Cerebellar cortex (tissue), 1 donor: ENCODE measurements at regions not wholly inside any gene's neighbourhood (a gene's known extent, or its start where the extent isn't known, plus 50 kb on each side); places are given as distances from the start of the nearest gene placed in this dataset.

ENCODE experiments used
- DNase-seq: peaks from one replicate; pipeline ENCODE4 v3.0.0-alpha.2; 2015; ENCODE audit warnings: low spot score

DNA sequence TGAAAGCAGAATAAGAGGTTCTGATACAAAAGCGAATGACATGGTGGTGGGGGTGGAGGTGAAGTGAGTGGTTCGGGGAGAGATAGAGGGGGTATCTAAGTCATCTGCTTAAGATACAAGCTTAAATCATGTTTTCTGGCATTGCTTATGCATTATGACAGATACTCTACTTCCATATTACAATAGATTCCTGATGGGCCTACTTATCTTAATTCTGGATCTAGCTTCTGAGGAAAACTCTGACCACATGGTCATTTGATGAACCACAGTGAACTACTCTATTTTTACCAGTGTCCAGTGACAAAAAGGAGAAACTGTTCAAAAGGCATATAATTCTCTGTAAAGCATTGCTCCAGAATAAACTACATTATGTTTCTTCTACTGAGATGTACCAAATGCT lies 673.7 kb upstream of the CCDC54 start:
- no peak for DNase-seq

DNA sequence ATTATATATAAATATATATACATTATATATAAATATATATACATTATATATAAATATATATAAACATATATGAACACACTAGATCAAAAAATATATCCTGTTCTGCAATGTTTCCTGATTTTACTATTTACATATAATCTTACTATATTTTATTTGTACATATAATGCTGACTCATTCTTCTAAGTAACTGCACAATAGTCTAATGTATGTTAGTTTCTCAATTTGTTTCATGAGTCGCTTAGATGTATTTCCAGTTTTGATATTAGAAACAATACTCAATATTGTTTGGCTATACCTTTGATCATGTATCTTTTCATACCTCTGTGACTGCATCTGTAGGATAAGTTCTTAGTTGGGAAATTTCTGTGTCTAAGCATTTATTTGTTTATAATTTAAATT lies 669.9 kb upstream of the CCDC54 start:
- DNase-seq: no peak

DNA sequence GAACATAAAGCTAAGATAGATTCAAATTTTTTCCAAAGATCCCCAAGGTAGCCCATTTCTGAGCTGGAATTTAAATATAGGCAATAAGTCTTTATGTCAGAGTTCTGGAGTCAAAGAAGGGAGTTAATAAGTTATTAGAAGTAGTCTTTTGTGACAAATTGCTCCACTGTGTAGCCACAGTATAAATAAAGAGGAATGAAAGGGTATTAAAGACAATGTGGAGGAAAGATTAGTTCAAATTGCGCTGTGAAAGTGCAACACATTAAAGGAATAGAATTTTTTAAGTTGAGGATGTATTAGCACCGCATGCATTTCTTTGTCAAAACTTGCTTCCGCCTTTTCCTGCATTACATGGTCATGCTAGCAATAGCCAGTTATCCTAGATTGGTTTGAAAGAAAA lies 666.6 kb upstream of the CCDC54 start:
- DNase-seq: no peak

DNA sequence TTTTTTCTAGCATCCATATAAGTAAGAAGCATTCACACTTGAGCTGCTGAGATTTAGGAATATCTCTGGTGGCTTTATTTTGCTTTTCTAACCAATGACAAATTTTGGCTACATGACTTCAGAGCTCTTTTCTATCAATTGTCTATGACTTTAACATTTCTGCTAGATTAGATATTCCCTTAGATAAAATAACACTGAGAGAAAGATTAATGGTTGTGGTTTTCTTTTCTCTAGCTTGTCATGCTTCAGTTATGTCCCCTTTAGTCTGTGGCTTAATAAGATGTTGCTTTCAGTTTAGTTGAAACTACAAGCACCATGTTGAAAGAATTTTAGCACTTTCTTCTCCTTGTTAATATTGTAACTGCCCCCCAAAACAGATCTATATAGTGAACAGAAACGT lies 665.6 kb upstream of the CCDC54 start:
- DNase-seq: no peak

DNA sequence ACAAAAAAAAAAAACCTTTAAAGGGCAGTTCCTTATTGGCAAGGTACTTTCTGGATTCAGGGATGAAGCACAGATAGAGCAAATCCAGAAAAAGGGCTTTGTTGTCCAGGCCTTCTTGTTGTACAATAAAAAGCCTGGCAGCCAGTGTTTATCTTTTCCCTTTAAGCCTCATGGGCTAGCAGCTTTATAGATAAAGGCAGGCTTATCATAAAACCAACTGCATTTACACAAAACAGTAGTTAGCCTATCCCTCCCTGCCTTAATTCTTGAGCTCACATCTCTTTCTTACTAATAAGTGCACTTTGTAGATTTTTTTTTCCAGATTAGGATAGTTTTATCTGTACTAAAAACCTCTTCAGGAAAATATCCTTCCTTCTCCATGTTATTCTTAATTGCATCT lies 662.8 kb upstream of the CCDC54 start:
- no peak for DNase-seq

DNA sequence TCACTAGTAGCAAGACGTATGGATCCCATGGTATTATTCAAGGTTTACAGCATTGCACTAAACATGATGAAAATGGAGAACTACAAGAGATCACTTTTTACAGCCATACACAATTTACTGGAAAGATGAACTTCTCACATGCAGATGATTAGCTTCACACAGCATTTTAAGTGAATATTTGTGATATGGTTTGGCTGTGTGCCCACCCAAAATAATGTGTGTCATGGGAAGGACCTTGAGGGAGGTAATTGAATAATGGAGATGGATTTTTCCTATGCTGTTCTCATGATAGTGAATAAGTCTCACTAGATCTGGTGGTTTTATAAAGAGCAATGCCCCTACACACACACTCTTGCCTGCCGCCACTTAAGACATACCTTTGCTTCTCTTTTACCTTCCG lies 662.0 kb upstream of the CCDC54 start:
- no peak for DNase-seq

DNA sequence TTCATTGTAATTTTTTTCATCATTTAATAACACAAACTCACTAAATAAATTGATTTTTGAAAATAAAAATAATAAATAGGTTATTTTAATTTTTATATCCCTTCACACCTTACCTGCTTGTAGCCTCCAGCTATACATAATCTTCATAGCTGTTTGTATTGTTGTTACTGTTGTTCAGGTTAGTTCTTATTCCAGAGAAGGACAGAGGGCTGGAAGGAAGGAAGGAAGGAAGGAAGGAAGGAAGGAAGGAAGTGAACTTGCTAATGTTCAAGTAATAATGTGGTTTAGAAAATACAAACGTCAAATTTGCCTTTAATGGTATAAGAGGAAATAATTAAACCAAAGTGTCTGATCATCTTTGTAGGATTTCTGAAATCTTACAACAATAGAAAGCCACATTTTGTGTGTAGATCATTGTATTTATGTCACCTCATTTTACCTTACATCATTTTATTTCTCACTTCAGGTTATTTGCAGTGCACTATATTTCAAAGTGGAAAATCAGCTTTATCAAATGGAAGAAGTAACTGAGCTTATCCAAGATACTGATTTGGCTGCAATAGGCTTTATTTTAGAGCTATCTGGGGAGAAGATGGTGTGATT lies 660.0 kb upstream of the CCDC54 start:
- no peak for DNase-seq

DNA sequence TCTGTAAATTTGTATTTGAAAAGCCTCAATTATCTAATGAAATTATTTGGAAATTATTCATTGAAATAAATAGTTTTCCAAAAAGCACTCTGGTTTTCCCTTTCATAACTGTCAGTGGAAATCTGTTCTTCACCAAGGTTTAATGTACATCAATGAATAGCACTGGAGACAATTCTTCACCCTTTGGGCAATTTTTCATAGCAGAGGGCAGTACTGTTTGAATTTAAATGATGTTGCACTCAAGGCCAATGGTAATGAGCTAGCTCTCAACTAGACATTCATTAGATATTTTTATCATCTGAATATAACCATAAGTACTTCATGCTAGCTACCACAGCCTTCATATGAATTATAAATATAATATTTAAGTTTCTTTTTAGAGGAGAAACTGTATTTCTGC lies 658.2 kb upstream of the CCDC54 start:
- no peak for DNase-seq

DNA sequence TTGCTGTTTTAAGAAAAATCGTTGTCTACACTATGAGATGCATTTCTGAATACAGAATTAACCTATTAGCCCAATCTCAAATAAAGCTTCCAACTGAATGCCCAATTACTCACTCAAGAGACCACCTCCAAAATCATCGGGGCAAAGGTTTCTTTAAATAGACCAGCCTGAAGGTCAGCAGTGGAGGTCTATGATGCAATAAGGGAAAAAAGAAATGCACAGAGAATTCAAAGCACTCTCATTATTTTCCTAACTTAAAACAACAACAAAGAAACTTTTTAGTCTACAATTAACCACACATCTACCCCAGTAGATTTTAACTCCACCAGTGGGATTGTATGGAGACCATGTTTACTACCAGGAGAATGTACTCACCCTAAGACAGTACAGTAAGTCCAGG lies 657.7 kb upstream of the CCDC54 start:
- no peak for DNase-seq

DNA sequence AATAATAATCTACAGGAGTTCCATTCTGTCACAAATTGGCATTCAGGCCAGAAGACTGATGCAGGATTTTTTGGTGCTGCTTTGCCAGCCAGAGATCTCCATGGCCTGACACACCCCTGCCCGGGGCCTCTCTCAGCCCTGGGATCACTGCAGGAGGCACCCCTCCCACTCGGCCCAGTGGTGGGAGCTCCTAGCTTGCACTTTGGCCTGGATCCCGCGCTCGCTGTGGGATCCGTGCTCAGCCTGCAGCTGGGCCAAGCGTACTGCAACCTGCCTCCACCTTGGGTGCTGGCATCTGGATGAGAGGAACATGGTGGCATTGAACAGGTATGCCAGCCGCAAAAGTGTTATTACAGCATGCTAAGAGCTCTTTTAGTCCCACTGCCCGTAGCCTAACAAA lies 656.7 kb upstream of the CCDC54 start:
- DNase-seq: no peak

DNA sequence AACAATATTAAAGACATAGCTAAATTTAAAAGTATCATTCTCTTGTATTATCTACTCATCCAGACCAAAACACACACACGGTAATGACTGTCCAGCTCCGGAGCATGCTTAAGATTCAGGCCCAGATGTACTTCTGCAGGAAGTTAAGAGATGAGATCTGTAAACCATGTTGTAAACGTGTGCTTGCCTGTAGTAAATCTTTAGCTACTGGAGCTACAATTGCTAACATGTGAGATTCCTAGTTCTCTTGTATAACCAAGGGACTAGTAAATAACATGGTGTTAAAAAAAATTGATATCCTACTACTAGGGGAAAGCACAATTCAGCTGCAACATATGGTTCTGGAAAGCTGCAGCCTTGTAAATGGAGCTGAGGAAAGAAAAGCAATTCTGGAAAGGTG lies 651.7 kb upstream of the CCDC54 start:
- no peak for DNase-seq

DNA sequence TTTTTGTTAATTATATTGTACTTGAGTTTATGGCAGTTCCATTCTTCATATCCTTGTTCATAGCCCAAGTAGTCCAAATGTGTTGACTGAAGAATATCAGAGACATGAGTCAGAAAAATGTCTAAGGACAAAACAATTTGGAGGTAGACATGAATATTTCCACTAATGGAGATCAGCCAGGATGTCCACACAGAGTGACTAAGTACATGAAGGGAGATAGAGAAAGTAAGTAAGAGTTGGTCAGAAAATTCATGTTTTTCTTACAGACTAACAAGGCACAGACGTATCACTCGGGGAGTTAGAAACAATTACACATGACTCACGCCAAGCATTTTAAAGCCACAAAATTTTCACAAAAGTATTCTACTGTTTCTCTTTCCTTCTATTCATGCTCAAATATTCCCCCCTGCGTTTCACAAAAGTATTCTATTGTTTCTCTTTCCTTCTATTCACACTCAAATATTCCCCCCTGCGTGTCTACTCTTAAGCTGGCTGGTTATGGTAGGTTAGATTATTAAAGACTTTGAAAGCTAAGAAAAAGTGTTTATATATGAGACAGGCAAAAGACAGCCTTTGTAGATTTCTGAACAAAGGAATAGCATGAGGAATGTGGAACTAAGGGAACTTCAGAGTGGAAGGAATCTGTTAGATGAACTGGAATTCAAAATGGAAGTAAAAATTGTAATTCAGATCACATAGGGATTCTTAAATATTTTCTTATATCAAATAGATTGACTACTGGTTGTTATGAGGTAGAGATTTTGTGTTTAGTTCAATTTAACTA lies 648.7 kb upstream of the CCDC54 start:
- DNase-seq: no peak

DNA sequence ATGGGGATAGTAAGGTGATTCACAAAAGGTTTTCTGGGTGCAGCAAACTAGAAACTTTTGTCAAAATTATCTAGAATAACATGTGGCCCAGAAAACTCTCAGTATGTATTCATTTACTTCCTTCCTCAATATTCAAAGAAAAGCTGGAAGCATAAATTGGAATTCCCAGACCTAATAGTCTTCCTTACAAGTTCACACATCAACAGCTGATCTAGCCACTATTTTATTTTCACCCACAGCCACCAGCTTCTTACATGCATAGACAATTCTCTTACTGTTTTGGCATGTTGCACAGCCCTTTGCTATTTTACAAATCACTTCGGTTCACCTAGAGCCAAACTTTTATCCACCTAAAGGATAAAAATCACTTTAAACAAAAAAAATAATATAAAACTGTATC lies 647.8 kb upstream of the CCDC54 start:
- DNase-seq: no peak

DNA sequence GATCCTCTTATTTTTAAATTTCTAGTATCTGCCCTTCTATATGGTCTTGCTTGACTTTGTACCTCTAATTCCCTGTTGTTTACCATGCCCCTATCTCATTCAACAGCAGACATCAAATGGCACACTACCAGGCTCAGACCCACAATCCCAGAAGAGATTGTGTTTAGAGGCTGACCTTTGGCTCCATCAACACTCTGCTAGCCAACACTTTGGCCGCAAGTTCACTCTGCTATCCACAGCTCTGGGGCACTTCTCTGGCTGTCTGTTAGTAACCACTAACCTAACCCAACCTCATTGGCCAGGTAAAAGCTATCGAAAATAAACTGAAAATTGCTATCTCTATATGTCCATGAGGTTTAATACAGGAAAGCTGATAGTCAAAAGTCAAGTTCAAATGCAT lies 646.0 kb upstream of the CCDC54 start:
- no peak for DNase-seq

DNA sequence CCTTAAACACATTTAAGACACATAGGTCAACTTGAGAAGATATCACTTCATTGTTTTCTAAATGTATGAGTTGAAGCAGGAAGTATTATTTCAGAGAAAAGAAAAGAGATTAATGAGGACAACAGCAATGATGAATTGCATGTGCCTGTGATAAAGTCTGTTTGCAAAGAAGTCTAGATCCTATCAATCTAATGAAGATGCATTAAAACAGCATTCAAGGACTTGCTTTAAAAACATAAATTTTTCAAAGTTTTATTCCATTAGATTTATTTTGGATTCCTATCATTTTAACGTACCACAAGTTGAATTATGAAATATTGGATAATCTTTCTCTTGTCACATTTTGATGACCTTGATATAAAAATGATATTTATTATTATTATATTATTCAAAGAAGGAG lies 642.5 kb upstream of the CCDC54 start:
- DNase-seq: no peak

DNA sequence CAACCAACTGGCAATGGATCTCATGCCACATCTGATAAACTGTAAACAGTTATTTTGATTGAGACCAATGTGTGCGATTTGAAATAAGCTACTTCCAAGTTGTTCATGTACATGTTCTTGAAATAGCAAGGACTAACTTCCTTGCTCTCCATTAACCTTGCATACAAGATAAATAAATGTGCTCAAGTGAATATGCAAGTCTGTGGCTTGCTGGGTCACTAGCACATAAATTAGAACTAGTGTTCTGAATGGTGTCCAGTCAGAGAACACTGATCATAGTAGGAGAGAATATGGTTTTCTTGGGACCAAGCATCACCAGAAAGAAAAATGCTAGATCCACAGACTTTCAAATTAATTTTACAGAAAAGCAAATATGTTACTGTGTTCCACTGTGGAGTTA lies 640.0 kb upstream of the CCDC54 start:
- DNase-seq: no peak

DNA sequence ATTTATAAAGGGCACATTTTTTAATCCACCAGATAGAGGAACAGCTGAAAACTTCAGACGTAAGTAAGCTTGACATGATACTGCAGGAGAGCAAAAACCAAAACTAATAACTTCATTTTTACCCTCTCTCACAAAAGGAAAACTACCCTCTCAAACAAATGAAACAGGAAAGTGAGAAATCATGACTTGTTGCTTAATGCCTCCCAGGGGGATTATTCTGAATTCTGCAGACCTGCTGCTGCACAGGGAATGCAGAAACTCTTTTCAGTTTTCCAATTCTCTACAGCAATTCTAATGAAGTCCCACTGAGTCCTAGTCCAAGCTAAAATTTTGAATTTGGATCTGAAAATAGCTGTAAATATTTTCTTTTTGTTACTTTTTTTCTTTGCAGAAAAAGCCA lies 637.1 kb upstream of the CCDC54 start:
- no peak for DNase-seq

DNA sequence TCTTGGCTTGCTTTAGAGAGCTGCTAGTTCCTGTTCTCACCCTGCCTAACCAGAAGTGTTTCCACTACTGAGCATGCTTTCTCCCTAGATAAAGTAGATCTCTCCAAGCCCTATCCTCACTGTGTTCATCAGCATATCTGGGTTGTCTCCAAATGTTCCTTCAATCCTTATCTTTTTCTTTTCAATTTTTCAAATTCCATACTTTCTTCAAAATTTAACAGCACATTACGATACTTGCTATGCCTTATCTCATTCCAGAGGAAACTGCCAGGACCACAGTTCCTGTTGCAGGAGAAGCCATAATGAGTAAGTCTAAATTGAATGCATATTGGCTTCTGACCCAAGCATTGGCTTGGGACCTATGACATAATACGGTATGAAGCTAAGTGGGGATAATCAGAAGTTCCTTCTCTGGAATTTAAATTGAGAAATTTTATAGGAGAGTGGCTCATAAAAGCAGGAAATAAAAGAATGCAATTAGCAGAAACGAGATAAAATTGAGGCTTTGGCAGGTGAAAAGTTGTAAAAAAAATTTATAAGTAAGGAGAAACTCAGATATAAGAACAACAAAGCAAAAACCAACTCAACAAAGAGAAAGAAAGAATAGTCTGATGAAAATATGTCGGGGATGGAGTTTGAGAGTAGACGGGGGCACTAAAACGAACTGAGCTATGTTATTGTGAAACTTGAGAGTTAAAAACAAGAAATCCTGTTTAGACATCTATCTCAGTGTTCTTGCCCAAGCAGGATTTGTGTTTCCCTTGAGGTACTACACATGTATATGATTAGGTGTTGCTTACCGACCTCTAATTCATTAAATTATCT lies 631.7 kb upstream of the CCDC54 start:
- no peak for DNase-seq

DNA sequence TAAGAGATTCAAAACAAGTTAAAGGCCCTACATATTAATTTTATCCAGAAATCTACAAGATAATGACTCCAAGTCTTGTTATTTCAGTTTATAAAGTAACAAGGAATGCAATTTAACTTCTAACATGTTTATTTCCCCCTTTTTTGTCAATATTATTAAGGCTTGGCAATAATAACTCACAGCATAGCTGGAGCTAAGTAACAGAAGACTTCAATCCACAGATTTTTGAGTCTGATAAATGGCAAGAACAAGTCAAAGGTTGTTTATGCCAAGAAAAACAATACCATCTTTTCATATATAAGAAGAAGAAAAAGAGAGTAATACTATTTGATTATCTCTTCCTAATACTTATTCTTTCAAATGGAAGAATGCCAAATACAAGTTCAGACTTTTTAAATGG lies 631.0 kb upstream of the CCDC54 start:
- DNase-seq: no peak

DNA sequence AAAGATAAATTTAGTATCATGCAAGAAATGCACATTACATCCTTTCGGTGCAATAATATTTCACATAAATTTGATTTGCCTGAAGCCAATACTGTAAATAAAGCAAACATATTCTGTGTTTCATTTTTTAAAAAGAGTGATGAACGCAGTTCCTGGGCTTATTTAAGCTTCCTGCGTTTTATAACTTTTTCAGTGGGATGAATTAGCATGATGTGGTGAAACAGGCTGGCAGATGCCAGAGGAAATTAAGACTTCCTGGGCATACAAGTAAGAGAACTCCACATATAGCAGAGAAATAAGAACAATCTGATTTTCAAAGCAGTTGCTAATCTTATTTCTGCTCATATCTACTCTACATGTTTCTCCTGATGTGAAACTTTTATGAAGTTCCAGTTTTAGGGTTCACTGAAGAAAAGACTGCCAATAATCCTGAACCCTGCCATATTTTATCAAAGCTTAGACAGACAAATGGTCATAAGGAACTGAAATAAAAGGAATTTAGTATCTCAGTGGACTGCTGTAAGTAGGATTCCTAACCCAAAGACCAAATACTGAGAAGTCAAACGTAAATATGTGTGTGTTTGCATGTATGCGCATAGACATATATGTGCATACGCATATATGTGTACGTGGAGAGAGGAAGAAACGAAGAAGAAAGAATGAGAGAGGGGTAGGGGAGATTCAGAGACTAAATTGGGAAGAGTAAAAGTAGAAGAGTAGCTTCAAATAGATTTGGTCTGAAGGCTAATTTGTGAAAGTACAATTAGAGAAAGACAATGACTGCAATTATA lies 628.6 kb upstream of the CCDC54 start:
- DNase-seq: no peak

DNA sequence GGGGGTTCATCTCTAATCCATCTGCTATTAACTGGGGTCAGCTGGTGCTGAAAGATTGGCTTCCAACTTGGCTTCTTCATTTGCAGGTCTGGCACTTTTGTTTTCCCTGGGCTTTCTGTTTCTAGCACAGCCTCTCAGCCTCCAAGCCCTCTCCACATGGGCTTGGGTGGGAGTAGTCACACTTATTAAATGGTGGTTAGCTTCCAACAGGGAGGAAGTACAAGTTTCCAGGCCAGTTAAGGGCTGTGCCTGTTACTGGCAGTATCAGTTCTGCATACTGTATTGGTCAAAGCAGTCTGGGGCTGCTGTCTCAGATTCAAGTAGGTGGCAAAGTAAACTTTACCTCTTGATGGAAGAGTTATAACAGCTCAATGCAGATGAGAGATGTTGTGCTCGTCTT lies 627.1 kb upstream of the CCDC54 start:
- DNase-seq: no peak

DNA sequence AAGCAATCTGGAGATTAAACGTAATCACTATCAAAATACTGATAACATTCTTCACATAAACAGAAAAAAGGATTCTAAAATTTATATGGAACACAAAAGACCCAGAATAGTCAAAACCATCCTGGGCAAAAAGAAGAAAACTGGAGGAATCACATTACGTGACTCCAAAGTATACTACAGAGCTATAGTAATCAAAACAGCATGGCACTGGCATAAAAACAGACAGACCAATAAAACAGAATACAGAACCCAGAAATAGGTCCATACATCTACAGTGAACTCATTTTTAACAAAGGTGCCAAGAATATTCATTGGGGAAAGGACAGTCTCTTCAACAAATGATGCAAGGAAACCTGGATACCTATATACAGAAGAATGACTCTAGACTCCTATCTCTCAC lies 621.9 kb upstream of the CCDC54 start:
- no peak for DNase-seq

DNA sequence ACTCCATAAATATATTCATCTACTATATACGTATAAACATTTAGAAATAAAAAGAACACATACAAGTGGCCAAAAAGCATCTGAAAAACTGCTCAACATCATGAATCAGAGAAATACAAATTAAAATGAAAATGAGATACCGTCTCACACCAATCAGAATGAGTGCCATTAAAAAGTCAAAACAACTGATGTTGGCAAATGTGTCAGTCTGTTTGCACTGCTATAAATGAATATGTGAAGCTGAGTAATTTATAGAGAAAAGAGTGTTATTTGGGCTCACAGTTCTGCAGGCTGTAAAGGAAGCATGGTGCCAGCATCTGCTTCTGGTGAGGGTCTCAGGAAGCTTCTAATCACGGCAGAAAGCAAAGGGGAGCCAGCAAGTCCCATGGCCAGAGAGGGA lies 620.3 kb upstream of the CCDC54 start:
- no peak for DNase-seq
